GM06990 (cell line): ENCODE measurements at regions not wholly inside any gene's neighbourhood (a gene's known extent, or its start where the extent isn't known, plus 50 kb on each side); places are given as distances from the start of the nearest gene placed in this dataset.

Experiments used
- DNase-seq: peaks from one replicate; pipeline ENCODE4 v3.0.0-alpha.2; 2011; ENCODE audit not compliant: insufficient read length; ENCODE audit errors: extremely low read depth
- H3K27me3 ChIP-seq: replicated peaks from 2 replicates; pipeline ENCODE4 v1.6.0; 2011; ENCODE audit warnings: low read length; ENCODE audit not compliant: control insufficient read depth, insufficient read depth
- H3K36me3 ChIP-seq: 2 replicates; pipeline ENCODE4 v1.5.1; 2011; ENCODE audit warnings: low read length; ENCODE audit not compliant: control insufficient read depth, insufficient read depth
- H3K4me3 ChIP-seq: replicated peaks from 2 replicates; pipeline ENCODE4 v1.5.1; 2011; ENCODE audit warnings: low read depth, mild to moderate bottlenecking, control low read depth, low read length
- TF ChIP-seq, protein P1 (sequence below): IDR thresholded peaks from 2 replicates; pipeline ENCODE4 v1.5.1; 2011; ENCODE audit warnings: low read length, control low read depth, mild to moderate bottlenecking, inconsistent platforms; ENCODE audit not compliant: insufficient read depth, poor library complexity, severe bottlenecking

DNA sequence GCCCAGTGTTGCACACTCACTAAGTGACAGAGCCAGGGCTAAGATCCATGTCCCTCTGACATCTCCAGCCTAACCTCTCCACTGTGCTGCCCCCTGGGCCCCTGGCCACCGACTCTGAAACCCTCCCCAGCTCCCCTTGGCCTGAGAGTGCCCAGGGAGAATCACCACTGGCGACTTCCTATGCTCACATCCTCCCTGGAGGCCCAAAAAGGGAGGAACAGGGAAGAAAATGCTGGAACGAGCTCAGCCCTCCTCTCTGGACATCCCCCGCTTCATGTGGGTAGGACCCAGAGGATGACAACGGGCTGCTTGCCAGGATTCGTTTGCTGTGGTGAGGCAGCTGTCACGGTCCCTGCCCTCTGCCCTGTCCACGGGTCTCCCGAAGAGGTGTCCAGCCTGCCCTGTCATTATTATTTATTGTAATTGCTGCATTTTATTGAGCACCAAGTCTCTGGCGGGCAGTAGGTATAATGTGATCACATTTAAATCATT is 153.5 kb upstream of the RPL38 start:
- Histone ChIP-seq H3K27me3 (peaks cover 2% of the 10 kb centered on the region), H3K36me3 (no peaks in the 10 kb centered on the region), H3K4me3 (no peak overlapping the region)
- DNase-seq, result no peak
- TF ChIP-seq, protein P1, sequence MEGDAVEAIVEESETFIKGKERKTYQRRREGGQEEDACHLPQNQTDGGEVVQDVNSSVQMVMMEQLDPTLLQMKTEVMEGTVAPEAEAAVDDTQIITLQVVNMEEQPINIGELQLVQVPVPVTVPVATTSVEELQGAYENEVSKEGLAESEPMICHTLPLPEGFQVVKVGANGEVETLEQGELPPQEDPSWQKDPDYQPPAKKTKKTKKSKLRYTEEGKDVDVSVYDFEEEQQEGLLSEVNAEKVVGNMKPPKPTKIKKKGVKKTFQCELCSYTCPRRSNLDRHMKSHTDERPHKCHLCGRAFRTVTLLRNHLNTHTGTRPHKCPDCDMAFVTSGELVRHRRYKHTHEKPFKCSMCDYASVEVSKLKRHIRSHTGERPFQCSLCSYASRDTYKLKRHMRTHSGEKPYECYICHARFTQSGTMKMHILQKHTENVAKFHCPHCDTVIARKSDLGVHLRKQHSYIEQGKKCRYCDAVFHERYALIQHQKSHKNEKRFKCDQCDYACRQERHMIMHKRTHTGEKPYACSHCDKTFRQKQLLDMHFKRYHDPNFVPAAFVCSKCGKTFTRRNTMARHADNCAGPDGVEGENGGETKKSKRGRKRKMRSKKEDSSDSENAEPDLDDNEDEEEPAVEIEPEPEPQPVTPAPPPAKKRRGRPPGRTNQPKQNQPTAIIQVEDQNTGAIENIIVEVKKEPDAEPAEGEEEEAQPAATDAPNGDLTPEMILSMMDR, result no peak

DNA sequence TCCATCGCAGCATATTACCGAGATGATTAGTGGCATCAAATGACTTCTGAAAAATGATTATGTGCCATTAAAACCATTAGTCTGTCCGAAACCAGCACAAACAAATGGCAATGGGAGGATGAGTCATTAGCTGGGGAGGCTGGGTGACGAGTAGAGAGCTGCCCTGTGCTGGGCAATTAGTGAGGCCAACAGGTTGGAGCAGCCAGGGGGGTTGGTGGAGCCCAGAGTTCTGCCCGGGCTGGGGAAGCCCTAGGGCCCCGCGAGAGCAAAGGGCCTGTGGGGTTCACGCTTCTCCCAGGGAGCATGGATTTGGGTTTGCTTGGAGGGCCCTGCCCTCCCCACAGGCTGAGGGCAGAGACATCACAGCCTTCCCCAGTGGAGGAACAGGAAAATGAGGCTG is 152.1 kb upstream of the RPL38 start:
- TF ChIP-seq, protein P1, result no peak
- DNase-seq, result no peak

DNA sequence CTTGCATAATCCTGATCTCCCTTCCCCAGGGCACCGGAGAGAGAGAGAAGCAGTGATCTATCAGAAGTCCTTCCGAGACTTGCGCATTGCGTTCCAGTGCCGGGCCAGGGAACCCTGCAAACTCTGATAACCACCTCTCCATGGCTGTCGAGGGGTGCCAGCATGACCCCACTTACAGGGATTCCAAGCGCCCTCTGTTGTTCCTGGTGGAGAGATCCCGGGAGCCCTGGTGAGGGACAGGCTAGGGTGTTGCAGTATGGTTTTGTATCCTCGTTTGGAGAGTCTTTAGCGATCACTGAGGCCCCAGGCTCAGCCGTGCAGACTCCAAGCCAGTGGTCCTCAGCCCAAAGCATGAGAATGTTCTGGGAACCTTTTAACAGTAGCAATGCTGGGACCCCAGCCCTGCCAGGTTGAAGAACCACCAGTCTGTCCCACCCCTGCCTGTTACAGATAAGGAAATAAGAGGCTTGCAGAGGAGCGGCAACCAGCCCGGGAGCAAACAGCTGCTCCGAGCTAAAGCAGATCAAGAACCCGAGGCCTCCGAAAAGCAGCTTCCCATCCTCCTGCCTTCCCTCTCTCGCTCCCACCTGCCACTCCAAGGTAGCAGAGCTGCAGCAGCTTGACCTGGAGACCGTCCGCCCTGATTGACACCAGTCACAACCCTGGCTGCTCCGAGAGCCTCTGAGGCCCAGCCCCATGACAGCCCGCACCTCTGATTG is 150.3 kb upstream of the RPL38 start:
- no peak for DNase-seq
- Histone ChIP-seq H3K27me3 (peaks cover 5% of the 10 kb centered on the region), H3K36me3 (no peaks in the 10 kb centered on the region), H3K4me3 (no peak overlapping the region)
- TF ChIP-seq, protein P1, result no peak

More for the DNA sequence above, 152.1 kb upstream of the RPL38 start:
- H3K36me3 ChIP-seq, result no peaks in the 10 kb centered on the region
- H3K27me3 ChIP-seq, result peaks cover 4% of the 10 kb centered on the region
- H3K4me3 ChIP-seq, result no peak overlapping the region

DNA sequence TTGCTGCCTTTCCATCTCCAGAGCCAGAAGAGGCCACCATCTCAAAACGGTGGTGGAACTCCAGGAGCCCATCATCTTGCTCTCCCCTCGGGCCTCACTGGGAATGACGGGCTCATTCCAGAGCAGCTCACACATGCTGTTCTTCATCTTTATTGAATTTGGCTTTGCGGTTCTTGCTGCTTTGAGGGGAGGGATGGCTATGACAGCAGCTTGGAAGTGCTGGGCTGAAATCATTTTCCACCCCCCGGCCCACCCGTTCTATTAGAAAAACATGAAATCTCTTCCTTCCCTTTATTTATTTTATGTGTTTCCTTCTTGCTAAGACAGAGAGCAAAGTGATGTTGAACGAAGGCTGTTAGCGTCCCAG is 149.8 kb upstream of the RPL38 start:
- Histone ChIP-seq H3K4me3 (no peak overlapping the region), H3K27me3 (peaks cover 6% of the 10 kb centered on the region), H3K36me3 (no peaks in the 10 kb centered on the region)
- TF ChIP-seq, protein P1, result no peak
- no peak for DNase-seq

DNA sequence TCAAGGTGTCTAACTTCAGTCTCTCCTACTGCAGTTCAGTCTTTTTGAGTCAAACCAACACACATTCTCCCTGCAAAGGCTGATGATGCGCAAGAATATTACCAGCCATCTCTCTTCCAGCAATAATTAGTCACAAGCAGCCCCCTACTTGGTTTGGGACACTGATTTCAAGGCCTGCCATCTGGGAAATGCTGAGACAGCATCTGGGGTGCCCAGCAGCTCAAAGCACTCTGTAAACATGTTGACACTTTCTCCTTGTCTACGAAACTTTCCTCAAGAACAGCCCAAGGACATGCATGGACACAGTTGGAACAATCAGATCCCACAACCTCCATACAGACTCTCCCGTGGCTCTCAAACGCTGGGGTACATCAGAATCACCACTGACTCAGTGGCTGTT is 149.2 kb upstream of the RPL38 start:
- no peak overlapping the region for H3K4me3 ChIP-seq
- TF ChIP-seq, protein P1, result no peak
- H3K27me3 ChIP-seq, result peaks cover 7% of the 10 kb centered on the region
- DNase-seq, result no peak
- H3K36me3 ChIP-seq, result no peaks in the 10 kb centered on the region
